HG03439 (cell line): ENCODE measurements at regions not wholly inside any gene's neighbourhood (a gene's known extent, or its start where the extent isn't known, plus 50 kb on each side); places are given as distances from the start of the nearest gene placed in this dataset.

Experiments used
- ATAC-seq: cut with Tn5 transposase; IDR thresholded peaks from one replicate; pipeline ENCODE4 v1.9.1; 2021; ENCODE audit warnings: mild to moderate bottlenecking, moderate library complexity; ENCODE audit not compliant: unreplicated experiment

GRCh38 chr9:81741103-81741502, 51.8 kb upstream of the TLE1 start:
- no peak for ATAC-seq

GRCh38 chr9:81748091-81748490, 58.7 kb upstream of the TLE1 start:
- ATAC-seq, result no peak

- no peak for ATAC-seq
These were observed 64.1 kb upstream of the TLE1 start for GRCh38 chr9:81753436-81753835.

GRCh38 chr9:81754245-81754644, 64.9 kb upstream of the TLE1 start:
- no peak for ATAC-seq

DNA sequence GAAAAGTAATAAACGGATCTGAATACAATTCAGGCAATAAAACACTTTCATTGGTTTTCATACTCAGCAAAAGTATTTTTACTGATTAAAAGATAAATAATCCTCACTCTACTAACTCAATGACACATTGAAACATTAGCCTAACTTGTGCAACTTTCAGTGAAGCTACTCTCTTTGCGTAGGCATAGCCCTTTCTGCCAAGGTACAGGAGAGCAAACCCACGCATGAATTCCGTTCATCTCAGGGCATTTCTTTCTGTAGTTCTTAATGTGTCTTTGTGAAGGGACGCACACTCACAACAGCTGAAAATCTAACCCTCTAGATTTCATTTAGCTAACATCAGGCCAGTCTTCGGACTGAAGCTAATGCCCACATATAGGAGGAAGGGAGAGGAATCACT, 66.4 kb upstream of the TLE1 start:
- no peak for ATAC-seq

- no peak for ATAC-seq
These were observed 67.2 kb upstream of the TLE1 start for GRCh38 chr9:81756561-81756960.

GRCh38 chr9:81758123-81758797, 68.9 kb upstream of the TLE1 start:
- no peak for ATAC-seq

DNA sequence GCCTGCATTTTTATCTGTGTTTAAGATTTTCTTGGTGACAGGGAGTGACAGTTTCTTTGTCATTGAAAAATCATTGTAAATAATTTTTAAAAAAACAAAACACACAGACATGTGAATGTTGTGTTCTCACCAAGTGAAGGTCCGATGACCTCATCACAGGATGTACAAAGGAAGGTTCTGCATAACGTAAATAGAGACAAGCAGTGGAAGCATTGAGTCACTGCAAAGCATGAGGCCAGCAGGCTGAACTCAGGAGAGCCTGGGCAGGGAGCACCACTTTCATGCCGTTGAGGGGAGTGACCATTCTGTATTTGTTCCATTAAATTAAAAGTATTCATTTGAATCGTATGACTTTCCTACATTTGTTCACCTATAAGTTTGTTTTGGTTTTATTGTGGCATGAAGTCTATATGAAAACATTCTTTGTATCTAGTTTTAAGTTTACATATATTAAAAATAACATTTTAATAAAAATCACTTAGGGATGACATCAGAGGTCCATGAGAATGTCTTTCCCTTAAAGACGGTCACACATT, 70.4 kb upstream of the TLE1 start:
- ATAC-seq, result no peak

GRCh38 chr9:81767921-81768320, 78.6 kb upstream of the TLE1 start:
- ATAC-seq, result no peak

- no peak for ATAC-seq
These were observed 82.2 kb upstream of the TLE1 start for GRCh38 chr9:81771571-81771970.

DNA sequence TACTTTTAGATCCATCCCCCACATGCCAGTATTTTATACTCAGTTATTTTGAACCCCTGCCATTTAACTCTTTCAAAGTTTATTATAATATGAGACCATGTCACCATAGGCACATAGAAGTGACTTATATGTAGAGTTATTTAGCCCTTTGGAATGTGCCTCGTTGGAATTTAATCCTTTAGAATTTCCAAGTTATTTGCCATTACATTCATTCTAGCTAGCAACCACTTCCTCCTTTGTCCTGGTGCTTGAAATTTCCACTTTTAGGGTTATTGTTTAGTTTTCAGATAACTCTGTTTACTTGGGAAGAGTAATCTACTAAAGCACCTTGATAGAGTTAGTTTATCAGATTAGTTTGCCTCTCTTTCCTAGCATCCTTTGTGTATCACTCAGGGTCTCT, 82.8 kb upstream of the TLE1 start:
- ATAC-seq, result no peak

DNA sequence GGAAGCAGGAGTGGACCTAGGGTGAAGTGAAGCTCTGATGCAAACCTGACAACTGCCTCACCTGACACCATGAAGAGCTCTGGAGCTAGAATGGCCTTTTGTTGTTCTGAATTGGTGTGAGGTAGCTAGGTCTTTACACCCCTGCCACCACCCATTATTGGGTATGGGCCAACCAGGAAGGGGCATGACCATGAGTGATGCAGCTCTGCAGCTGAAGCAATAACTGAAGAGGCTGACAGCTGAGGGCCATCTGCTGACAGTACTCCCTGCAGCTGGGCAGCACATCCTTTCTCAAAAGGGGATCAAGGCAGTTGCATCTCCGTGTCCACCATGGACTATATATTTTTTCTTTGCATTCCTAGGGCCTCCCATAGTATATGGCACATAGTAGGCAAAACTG, 87.0 kb upstream of the TLE1 start:
- ATAC-seq, result no peak

GRCh38 chr9:81776834-81777233, 87.5 kb upstream of the TLE1 start:
- ATAC-seq, result no peak

DNA sequence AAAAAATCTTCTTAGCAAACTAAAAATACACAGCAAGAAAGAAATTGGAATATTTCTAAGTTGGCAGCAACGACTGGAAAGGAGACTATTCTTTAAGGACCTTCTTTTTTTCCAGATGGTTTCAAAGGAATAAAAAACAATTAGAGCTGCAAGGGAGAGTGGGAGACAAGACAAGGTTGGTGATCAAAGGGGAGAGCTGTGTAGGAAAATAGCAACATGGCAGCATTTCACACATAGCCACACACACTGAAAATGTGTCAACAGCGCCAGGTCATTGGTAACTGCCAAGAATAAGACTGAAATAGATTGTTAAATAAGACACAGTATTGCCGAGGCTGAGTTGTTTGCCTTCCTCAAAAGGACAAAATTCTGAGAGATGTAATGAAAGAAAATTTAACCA, 88.1 kb upstream of the TLE1 start:
- ATAC-seq, result no peak

DNA sequence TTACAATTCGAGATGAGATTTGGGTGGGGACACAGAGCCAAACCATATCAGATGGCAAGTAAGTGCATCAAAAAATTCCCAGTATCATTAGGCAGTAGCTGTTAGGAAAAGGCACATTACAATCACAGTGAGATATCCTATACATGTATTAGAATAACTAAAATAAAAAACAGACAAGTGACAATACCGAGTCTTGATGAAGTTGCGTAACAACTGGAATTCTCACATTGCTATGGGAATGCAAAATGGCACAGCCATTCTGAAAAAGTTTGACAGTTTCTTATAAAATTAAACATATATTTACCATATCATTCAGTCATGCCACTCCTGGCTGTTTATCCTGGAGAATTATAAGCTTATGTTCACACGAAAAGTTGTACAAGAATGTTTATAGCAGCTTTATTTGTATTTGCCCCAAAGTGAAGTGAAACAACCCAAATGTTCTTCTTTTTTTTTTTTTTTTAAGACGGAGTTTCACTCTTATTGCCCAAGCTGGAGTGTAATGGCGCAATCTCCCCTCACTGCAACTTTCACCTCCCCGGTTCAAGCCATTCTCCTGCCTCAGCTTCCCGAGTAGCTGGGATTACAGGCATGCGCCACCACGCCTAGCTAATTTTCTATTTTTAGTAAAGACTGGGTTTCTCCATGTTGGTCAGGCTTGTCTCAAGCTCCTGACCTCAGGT, 93.1 kb upstream of the TLE1 start:
- ATAC-seq, result no peak

DNA sequence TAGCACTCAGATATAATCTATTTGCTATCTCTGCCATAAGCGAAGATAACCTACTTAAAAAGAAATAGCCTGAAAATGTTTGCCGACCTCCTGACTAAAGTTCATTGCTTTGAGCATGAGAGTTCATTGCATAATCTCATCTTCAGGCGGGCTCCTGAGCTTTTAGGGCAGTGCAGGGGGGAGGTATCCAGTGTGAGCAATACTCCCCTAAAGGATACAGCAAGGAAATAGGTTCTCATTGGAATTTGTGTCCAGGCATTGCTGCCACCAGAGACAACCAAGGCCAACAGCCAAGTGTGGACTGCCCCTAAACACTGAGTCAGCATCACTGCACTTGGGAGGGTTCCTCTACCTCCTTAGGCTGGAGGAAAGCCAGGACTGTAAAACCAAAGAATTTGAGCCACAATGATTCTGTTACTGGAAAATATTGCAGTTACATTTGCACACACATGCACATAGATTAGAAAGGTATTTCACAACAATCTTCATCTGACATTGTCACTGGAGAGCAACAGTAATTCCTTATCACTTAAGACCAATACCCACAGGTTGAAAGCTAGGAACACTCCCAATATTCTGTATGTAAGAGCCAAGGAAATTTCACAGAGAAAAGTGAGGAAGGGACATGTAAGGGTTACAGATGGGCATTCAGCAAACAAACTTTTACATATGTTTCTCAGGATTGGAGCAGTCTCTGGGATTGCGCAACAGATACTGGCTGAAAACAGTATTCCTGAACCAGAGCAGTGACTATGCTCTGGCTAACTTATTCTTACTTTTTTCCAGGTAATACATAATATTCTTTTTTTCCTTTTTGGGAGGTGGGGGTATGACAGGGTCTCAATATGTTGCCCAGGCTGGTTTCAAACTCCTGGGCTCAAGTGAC, 98.6 kb upstream of the TLE1 start:
- no peak for ATAC-seq

DNA sequence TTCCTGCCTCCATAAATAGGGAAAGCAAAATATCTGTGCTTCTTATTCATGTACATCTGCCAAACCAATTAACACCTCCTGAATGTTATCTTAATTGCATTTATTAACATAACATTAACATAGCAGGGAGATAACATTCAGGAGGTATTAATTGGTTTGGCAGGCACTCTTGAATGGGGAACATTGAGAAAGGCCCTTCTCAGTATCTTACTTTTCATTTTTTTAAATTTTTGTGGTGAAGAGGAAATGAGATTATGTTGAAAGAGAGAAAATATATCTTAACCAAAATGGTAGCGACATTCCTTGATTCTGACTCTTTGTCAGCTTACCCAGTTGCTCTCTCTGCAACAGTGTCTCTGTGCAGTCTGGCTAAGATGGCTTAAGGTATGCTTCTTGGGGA, 100.4 kb upstream of the TLE1 start:
- ATAC-seq, result no peak

- ATAC-seq, result no peak
These were observed 100.8 kb upstream of the TLE1 start for GRCh38 chr9:81790166-81790565.

GRCh38 chr9:81791076-81791475, 101.7 kb upstream of the TLE1 start:
- no peak for ATAC-seq

- no peak for ATAC-seq
These were observed 109.3 kb upstream of the TLE1 start for GRCh38 chr9:81798606-81799005.

- ATAC-seq, result no peak
These were observed 111.8 kb upstream of the TLE1 start for GRCh38 chr9:81801190-81801589.

DNA sequence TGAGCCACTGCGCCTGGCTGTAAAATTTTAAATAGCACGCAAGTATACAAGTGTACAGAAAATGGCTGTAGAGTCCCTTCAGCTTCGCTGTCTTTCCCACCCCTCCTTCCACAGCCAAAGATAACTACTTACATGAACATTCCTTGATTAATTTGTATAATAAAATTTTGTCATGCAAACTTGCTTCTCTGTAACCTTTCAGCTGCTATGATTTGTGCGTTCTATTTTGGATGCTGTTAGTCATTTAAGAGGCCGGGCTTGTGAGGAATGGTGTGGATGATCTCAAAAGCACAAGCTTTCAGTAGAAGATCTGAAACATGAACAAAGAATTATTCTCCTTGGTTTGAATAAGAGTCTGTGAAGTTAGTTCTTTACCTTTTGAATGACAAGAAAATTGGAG, 115.0 kb upstream of the TLE1 start:
- no peak for ATAC-seq
